COLO668 (cell line): ENCODE measurements at regions not wholly inside any gene's neighbourhood (a gene's known extent, or its start where the extent isn't known, plus 50 kb on each side); places are given as distances from the start of the nearest gene placed in this dataset.

ENCODE experiments used
- DNase-seq: peaks from one replicate; lab custom pipeline; 2025; ENCODE audit not compliant: unreplicated experiment; lab: John Stamatoyannopoulos, UW

GRCh38 chr15:70170096-70170699 is 72.5 kb upstream of the TLE3 start:
- DNase-seq: no peak

DNA sequence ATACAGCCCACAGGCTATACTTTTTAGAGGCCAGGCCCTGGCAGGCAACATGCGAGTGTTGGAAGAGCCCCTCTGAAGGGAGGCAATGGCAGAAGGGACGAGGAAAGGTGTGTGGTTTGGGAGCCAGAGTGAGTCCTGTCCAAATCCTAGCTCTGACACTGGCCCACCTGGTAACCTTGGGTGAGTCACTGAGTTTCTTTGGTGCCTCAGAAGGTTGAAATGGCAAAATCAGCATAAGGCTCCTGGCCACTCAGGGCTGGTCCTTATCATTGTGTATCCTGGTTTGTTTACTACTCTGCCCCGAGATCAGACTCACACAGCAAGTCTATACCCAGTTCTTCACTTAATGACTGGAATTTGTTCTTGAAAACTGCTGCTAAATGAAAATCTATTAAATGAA is 71.4 kb upstream of the TLE3 start:
- no peak for DNase-seq

DNA sequence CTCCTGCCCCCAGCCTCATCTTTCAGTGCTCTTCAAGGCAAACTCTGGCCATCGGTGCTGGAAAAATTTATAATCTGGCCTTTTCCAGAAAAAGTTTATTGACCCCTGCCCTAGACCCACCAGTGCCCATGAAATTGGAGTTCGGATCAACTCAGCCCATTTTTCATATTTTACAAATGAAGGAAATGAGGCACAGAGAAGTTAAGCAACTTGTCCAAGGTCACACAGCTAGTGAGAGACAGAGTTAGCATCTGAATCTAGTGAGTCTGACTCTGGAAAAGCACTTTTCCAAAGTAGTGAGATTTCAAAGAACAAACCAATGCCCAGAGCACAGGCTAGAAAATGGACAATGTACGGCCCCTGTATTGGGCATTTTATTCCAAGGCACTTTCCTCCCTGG is 69.4 kb upstream of the TLE3 start:
- DNase-seq: no peak

GRCh38 chr15:70166506-70167087 is 68.9 kb upstream of the TLE3 start:
- DNase-seq: no peak

GRCh38 chr15:70165716-70166284 is 68.1 kb upstream of the TLE3 start:
- no peak for DNase-seq

GRCh38 chr15:70164910-70165715 is 67.4 kb upstream of the TLE3 start:
- no peak for DNase-seq

DNA sequence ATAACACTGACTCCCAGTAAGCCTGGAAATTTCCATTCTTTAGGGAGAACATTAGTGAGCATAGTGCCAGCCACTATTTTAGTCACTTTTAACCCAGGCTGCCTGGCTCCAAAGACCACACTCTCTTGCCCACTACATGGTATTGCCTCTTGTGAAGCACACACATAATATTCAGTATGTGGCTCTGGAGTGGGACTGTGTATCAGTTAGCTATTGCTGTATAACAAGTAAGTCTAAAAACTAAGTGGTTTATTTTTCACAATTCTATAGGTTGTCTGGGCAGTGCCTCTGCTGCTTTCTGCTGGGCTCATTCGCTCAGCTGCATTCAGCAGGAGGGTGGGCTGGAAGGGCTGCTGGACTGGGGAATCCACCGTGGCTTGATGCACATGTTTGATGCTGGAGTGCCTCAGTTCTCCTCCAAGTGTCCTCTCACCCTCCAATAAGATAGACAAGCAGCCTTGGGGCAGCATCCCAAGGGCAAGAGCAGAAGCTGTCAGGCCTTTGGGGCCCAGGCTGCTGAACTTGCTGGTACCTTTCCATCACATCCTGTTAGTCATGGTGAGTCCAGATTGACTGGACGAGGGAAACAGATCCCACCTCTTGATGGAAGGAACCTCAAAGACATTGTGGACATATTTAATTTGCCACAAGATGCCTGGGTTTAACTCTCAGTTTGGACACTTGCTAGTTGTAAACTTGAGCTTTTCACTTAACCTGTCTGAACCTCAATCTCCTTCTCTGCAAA is 66.6 kb upstream of the TLE3 start:
- DNase-seq: no peak

DNA sequence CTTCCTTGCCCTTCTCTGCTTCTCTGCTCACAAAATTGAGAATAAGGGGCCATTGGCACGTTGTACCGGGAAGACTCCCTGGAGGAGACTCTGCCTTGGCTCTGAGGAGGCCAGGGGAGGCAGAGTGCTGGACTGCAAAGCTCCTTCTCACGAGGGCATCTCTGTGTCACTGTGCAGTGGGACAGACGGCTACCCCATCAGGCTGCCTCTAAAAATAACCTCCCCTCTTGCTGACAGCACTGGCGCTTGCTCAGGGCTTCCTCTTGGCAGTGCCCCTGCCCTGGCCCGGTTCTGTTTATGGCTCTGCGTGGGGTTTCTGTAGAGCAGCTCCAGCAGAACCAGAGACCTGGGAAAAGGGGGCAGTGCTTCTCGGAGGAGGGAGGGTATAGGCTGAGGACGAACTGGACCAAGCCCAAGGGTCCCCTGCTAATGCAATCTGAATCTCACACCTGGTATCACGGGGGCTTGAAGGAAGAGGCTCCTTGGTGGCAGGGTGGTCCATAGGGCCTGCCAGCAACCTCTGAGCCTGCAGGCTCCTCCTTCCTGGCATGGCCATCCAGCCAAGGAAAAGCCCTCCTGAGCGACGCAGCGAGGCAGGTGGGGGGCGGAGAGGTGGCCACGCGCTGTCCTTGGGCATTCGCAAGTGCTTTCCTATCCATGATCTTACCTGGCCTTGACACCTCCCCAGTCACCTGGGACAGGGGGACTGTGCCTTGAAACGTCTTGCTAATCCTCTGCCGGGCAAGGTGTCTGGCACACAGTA is 63.3 kb upstream of the TLE3 start:
- no peak for DNase-seq

- no peak for DNase-seq
Observed at GRCh38 chr15:70160267-70160666, 62.5 kb upstream of the TLE3 start.

- peak; percentile 67 for DNase-seq
Observed at GRCh38 chr15:70159713-70160009, 61.9 kb upstream of the TLE3 start.

- DNase-seq: no peak
Observed at GRCh38 chr15:70159001-70159712, 61.4 kb upstream of the TLE3 start.

DNA sequence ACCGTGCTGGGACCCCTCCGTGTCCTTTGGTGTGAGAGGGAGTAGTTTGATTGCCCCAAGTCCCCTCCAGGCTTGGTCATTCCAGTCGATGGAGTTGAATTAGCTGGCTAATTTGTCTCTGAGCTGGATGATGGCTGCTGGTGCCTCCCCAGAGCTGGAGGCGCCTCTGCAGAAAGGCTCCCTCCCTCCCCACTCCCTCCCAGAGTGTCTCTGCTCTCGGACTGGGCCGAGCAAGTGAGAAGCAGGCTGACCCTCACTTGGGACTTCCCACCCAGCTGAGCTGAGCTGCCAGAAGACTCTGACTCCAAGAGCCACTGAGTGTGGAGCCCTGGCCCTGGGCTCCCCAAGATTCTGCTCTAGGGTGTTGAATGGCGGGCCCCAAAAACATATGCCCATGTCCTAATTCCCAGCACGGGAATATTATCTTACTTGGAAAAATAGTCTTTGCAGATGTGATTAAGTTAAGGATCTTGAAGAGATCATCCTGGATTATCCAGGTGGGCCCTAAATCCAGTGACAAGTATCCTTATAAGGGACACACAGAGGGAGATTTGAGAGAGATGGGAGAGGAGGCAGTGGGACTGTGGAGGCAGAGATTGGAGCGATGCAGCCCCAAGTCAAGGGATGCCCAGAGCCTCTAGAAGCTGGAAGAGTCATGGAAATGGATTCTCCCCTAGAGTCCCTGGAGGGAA is 60.7 kb upstream of the TLE3 start:
- DNase-seq: no peak

GRCh38 chr15:70156671-70157271 is 59.1 kb upstream of the TLE3 start:
- peak; percentile 48 for DNase-seq

- DNase-seq: no peak
Observed at GRCh38 chr15:70154718-70155347, 57.1 kb upstream of the TLE3 start.

DNA sequence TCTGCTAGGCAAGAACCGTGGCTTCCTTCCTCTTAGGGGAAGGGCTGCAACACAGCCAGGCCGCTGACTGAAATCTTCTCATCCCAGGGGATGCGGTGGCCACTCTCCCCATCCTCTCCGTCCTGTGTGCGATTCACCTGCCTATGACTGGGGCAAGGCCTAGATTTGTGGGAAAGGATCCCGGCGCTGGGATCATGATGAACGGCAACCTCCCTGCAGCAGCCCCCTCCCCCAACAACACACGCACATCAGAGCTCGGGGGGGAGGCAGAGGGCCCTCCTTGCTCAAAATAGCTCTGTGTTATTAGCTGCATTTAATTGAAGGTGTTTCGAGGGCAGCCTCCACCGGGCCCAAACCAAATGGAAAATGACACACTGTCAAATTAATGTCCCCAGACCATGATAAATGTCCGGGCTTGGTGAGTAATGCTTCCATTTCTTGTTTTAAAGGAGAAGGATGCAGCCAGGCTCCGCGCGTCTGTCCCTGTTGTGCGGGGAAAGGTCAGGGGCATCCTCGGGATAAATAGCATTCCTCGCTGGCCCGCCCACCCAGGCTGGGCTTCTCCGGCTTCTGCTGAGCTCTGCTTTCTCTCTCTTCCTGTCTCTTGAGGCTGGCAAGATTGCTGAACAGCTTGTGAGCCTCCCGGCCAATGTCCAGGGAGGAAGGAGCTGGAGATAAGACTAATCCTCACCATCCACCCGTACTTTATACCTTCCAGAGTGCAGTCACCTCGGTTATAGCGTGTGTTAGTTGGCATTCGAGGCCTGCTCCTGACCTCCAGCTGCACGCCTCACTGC is 56.4 kb upstream of the TLE3 start:
- DNase-seq: no peak

- DNase-seq: peak; percentile 81
Observed at GRCh38 chr15:70152070-70152480, 54.4 kb upstream of the TLE3 start.

DNA sequence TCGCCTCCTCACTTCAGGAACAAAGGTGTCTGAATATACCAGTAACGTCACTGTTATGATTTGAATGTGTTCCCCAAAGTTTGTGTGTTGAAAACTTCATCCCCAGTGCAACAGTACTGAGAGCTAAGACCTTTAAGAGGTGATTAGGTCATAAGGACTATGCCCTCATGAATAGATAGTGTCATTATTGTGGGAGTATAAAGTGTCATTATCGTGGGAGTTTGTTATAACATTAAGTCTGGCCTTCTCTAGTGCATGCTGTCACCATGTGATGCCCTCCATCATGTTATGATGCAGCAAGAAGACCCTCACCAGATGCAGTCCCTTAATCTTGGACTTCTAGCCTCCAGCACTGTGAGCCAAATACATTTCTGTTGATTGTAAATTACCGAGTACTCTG is 53.7 kb upstream of the TLE3 start:
- DNase-seq: no peak

- no peak for DNase-seq
Observed at GRCh38 chr15:70151003-70151402, 53.3 kb upstream of the TLE3 start.
